ENCODE measurements at regions not wholly inside any gene's neighbourhood (a gene's known extent, or its start where the extent isn't known, plus 50 kb on each side); places are given as distances from the start of the nearest gene placed in this dataset.

- TF ChIP-seq Cebpa-rat (IDR thresholded peaks at IDR 0.05) = no peak
- Histone ChIP-seq H3K9ac (no peak overlapping the region), H3K9me3 (replicated peaks in 1 of 11) (no peaks in the 10 kb centered on the region), H3K4me1 (peaks cover 0 to 6% (median 0%) of the 10 kb centered on the region in 10 experiments; a peak in 3 of 20 replicates), H4K20me1 (no peaks in the 10 kb centered on the region), H3K4me2 (peak overlapping the region in 2 of 11 experiments; percentile 7 to 35; a peak in 1 of 22 replicates), H3K27ac (no peak overlapping the region), H3K36me3 (no peaks in the 10 kb centered on the region), H3K27me3 (no peaks in the 10 kb centered on the region), H3K4me3 (no peak overlapping the region)
Measured at GRCh38 chr22:27648074-27648473, 153.5 kb downstream of the MN1 start.

DNA sequence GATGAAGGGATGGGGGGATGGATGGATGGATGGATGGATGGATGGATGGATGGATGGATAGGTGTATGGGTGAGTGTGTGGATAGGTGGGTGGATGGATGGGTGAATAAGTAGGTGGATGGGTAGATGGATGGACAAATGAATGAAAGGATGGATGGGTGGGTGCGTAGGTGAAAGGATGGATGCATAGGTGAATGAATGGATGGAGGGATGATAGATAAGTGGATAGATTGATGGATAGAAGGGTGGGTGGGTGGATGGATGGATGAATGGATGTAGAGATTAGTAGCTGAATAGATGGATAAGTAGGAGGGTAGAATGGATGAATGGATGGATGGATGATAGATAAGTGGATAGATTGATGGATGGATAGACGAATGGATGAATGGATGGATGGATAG, 152.7 kb downstream of the MN1 start:
- no peak for TF ChIP-seq Cebpa-rat (IDR thresholded peaks at IDR 0.05)
- peaks cover 0 to 6% (median 0%) of the 10 kb centered on the region in 10 experiments; a peak in 3 of 20 replicates for H3K4me1 ChIP-seq
- H3K36me3 ChIP-seq = no peaks in the 10 kb centered on the region
- H3K4me2 ChIP-seq = no peak overlapping the region
- no peaks in the 10 kb centered on the region for H4K20me1 ChIP-seq
- H3K27ac ChIP-seq = no peak overlapping the region
- no peaks in the 10 kb centered on the region for H3K27me3 ChIP-seq
- no peak overlapping the region for H3K9ac ChIP-seq
- no peak overlapping the region for H3K4me3 ChIP-seq
- no peaks in the 10 kb centered on the region for H3K9me3 ChIP-seq (replicated peaks in 1 of 11)

- H4K20me1 ChIP-seq = no peaks in the 10 kb centered on the region
- TF ChIP-seq Cebpa-rat (IDR thresholded peaks at IDR 0.05) = no peak
- peaks cover 0 to 16% (median 2%) of the 10 kb centered on the region in 10 experiments; a peak in 6 of 20 replicates for H3K4me1 ChIP-seq
- no peak overlapping the region for H3K4me3 ChIP-seq
- no peaks in the 10 kb centered on the region for H3K9me3 ChIP-seq (replicated peaks in 1 of 11)
- no peak overlapping the region for H3K4me2 ChIP-seq
- H3K27ac ChIP-seq = no peak overlapping the region
- H3K27me3 ChIP-seq = no peaks in the 10 kb centered on the region
- no peak overlapping the region for H3K9ac ChIP-seq
- H3K36me3 ChIP-seq = no peaks in the 10 kb centered on the region
Measured at GRCh38 chr22:27650572-27650971, 151.0 kb downstream of the MN1 start.

DNA sequence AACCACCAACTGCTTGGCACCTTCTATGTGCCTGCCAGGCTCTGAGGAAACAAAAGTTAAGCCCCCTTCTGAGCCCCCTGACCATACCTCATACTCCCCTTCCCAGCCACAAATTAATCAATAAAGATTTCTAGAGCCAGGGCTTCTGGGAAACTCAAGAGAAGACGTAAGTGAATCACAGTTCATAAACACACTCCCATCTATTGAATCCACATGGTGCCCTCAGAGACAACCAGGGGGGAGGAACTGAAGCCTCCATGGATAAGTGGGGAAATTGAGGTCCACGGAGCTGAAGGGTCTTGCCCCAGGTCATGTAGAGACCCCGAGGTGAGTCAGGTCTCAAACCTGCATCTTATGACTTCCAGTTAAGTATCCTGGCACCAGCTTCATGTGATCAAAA, 150.6 kb downstream of the MN1 start:
- no peaks in the 10 kb centered on the region for H4K20me1 ChIP-seq

GRCh38 chr22:27651486-27651885, 150.1 kb downstream of the MN1 start:
- H3K4me2 ChIP-seq = no peak overlapping the region
- H3K4me1 ChIP-seq = peaks cover 0 to 16% (median 2%) of the 10 kb centered on the region in 10 experiments; a peak in 6 of 20 replicates
- H3K27ac ChIP-seq = no peak overlapping the region
- peaks cover 2 to 5% (median 4%) of the 10 kb centered on the region in 11 experiments; a peak in 17 of 22 replicates for H3K9me3 ChIP-seq (replicated peaks in 1 of 11)
- no peak overlapping the region for H3K9ac ChIP-seq
- H3K27me3 ChIP-seq = no peaks in the 10 kb centered on the region
- H3K4me3 ChIP-seq = no peak overlapping the region
- no peaks in the 10 kb centered on the region for H4K20me1 ChIP-seq
- no peak for TF ChIP-seq Cebpa-rat (IDR thresholded peaks at IDR 0.05)
- H3K36me3 ChIP-seq = no peaks in the 10 kb centered on the region

More for the DNA sequence above, 150.6 kb downstream of the MN1 start:
- Histone ChIP-seq H3K9ac (no peak overlapping the region), H3K9me3 (replicated peaks in 1 of 11) (no peaks in the 10 kb centered on the region), H3K4me2 (no peak overlapping the region), H3K4me3 (no peak overlapping the region), H3K27ac (no peak overlapping the region), H3K36me3 (no peaks in the 10 kb centered on the region), H3K4me1 (peaks cover 0 to 16% (median 2%) of the 10 kb centered on the region in 10 experiments; a peak in 6 of 20 replicates), H3K27me3 (no peaks in the 10 kb centered on the region)
- TF ChIP-seq Cebpa-rat (IDR thresholded peaks at IDR 0.05) = no peak

DNA sequence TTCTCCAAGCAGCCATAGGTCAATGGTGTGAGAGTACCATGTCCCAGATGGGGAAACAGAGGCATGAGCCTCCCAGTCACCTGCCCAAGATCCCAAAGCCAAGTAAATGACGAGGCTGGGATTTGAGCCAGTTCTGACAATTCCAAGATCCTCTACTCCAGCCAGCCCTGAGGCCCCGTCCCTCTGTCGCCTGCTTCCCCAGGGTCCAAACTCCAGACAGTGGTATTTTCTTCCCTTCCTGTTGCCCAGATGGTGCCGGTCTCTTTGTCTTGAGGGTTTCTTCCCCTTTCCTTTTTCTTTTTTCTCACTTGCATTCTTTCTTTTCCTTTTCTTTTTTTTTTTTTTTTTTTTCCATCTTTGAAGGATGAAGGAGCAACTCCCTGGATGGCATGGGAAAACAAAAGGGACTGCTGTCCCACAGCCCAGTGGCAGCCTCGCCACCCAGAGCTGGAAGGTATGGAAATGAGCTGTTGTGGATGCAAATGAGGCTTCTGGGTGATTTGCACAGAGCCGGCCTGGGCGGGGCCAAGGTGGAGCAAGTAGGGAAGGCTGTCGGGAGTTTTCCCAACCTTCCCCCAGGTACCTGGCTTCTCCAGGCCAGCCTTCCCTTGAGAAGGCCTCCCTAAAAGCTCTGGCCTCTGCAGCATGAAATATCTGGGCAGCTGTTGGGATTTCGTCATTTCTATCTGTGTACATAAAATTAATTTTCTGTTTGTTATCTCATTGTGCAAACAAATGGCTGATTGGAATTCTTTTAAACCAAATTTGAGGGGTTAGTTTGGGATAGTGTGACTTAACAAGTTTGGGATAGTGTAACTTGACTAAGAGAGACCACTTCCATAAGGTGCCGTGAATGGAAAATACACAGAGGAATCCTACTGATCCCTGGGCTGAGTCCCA, 146.8 kb downstream of the MN1 start:
- Histone ChIP-seq H3K4me1 (peaks cover 0 to 10% (median 0%) of the 10 kb centered on the region in 10 experiments; a peak in 5 of 20 replicates), H3K4me2 (peak overlapping the region in 2 of 11 experiments; percentile 10 to 18; a peak in 3 of 22 replicates), H3K36me3 (no peaks in the 10 kb centered on the region), H4K20me1 (no peaks in the 10 kb centered on the region), H3K27me3 (no peaks in the 10 kb centered on the region), H3K27ac (no peak overlapping the region), H3K4me3 (no peak overlapping the region), H3K9ac (no peak overlapping the region), H3K9me3 (replicated peaks in 1 of 11) (peaks cover 9 to 15% (median 10%) of the 10 kb centered on the region in 11 experiments; a peak in 17 of 22 replicates)
- no peak for TF ChIP-seq Cebpa-rat (IDR thresholded peaks at IDR 0.05)

GRCh38 chr22:27655582-27656185, 145.9 kb downstream of the MN1 start:
- H3K4me2 ChIP-seq = no peak overlapping the region
- H3K27ac ChIP-seq = no peak overlapping the region
- no peaks in the 10 kb centered on the region for H3K27me3 ChIP-seq
- H3K4me1 ChIP-seq = peaks cover 0 to 10% (median 0%) of the 10 kb centered on the region in 10 experiments; a peak in 5 of 20 replicates
- H3K9ac ChIP-seq = no peak overlapping the region
- H3K4me3 ChIP-seq = no peak overlapping the region
- H4K20me1 ChIP-seq = no peaks in the 10 kb centered on the region
- no peaks in the 10 kb centered on the region for H3K36me3 ChIP-seq
- no peak for TF ChIP-seq Cebpa-rat (IDR thresholded peaks at IDR 0.05)
- peaks cover 9 to 15% (median 10%) of the 10 kb centered on the region in 11 experiments; a peak in 17 of 22 replicates for H3K9me3 ChIP-seq (replicated peaks in 1 of 11)

GRCh38 chr22:27656970-27657369, 144.6 kb downstream of the MN1 start:
- no peak overlapping the region for H3K9ac ChIP-seq
- H3K27ac ChIP-seq = no peak overlapping the region
- H3K9me3 ChIP-seq (replicated peaks in 1 of 11) = peaks cover 9 to 15% (median 10%) of the 10 kb centered on the region in 11 experiments; a peak in 17 of 22 replicates
- no peaks in the 10 kb centered on the region for H3K27me3 ChIP-seq
- H4K20me1 ChIP-seq = no peaks in the 10 kb centered on the region
- no peak overlapping the region for H3K4me3 ChIP-seq
- no peaks in the 10 kb centered on the region for H3K36me3 ChIP-seq
- H3K4me2 ChIP-seq = no peak overlapping the region
- peaks cover 0 to 10% (median 0%) of the 10 kb centered on the region in 10 experiments; a peak in 5 of 20 replicates for H3K4me1 ChIP-seq
- no peak for TF ChIP-seq Cebpa-rat (IDR thresholded peaks at IDR 0.05)

GRCh38 chr22:27660306-27660705, 141.2 kb downstream of the MN1 start:
- H3K4me3 ChIP-seq = no peak overlapping the region
- H3K27me3 ChIP-seq = no peaks in the 10 kb centered on the region
- no peaks in the 10 kb centered on the region for H4K20me1 ChIP-seq
- peaks cover 9 to 15% (median 10%) of the 10 kb centered on the region in 11 experiments; a peak in 17 of 22 replicates for H3K9me3 ChIP-seq (replicated peaks in 1 of 11)
- H3K4me2 ChIP-seq = no peak overlapping the region
- no peak for TF ChIP-seq Cebpa-rat (IDR thresholded peaks at IDR 0.05)
- no peak overlapping the region for H3K9ac ChIP-seq
- no peaks in the 10 kb centered on the region for H3K36me3 ChIP-seq
- H3K4me1 ChIP-seq = peaks cover 14 to 17% (median 15%) of the 10 kb centered on the region in 10 experiments
- H3K27ac ChIP-seq = no peak overlapping the region

Measured in BLaER1 treated with 17β-estradiol and CSF1 and Interleukin-3, amounts not matched to agents 10 nM and 100 nM (cell line).